ENCODE measurements at regions not wholly inside any gene's neighbourhood (a gene's known extent, or its start where the extent isn't known, plus 50 kb on each side); places are given as distances from the start of the nearest gene placed in this dataset.
"Not testable (repeated sequence)": the region's sequence is repeated elsewhere in the genome, so short reads cannot be mapped to it uniquely, and the experiment has no call there.

DNA sequence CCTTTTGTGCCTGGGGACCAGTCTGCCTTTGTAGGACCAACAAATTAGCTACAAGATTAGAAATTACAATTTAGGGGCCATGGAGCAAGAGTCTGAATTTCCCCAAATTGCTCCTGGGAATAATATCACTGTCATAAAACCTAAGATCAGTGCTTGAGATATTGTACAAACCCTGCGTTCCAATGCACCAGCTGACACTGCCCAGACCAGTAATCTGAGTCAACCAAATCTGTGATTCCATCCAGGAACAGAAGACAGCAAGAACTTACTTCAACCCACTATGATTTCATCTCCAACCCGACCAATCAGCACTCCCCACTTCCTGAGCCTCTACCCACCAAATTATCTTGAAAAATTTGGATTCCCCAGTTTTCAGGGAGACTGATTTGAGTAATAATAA is 1305.0 kb upstream of the NRXN1 start:
- intact Hi-C loops (cut with micrococcal nuclease): no loop called here

- intact Hi-C loops (cut with micrococcal nuclease): no loop called here
Measured at GRCh38 chr2:52335727-52336126, 1303.8 kb upstream of the NRXN1 start.

DNA sequence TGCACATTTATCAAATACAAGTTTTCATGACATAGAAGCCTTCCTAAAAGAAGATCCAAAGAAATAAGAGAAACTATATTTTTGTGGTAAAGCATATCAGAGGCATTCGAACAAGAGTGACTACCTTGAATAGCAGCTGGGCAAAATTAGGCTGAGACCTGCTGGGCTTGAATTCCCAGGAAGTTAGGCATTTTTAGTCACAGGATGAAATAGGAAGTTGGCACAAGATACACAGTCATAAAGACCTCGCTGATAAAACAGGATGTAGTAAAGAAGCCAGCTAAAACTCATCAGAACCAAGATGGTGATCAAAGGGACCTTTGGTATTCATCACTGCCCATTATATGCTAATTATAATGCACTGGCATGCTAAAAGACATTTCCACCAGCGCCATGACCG is 1302.3 kb upstream of the NRXN1 start:
- intact Hi-C loops (cut with micrococcal nuclease): no loop called here

DNA sequence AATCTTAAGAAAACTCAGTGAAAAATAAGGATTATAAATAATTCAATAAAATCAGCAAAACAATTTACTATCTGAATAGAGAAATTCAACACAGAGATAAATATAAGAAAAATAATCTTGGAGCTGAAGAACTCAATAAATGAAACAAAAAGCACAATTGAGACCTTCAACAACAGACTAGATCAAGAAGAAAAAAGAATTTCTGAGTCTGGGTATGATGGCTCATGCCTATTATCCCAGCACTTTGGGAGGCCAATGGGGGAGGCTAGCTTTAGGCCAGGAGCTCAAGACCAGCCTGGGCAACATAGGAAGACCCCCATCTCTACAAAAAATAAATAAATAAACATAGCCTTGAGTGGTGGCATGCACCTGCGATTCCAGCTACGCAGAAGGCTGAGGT is 1295.7 kb upstream of the NRXN1 start:
- intact Hi-C loops (cut with micrococcal nuclease): no loop called here

DNA sequence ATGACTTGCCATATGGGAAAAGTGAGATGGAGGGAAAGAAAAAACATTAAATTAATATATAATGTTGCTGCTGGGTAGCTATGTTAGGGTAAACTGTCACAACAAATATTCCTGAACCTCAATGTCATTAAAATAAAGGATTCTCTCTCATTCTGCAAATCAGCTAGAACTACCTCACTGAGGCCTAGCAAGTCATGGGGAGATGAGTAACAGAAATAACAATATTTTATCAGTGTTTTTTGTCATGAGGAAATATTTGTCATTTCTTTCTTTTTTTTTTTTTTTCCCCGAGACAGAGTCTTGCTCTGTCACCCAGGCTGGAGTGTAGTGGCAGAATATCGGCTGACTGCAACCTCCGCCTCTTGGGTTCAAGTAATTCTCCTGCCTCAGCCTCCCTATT is 1282.3 kb upstream of the NRXN1 start:
- intact Hi-C loops (cut with micrococcal nuclease): no loop called here

- intact Hi-C loops (cut with micrococcal nuclease): no loop called here
Measured at GRCh38 chr2:52312486-52312885, 1280.6 kb upstream of the NRXN1 start.

- intact Hi-C loops (cut with micrococcal nuclease): no loop called here
Measured at GRCh38 chr2:52311862-52312261, 1279.9 kb upstream of the NRXN1 start.

DNA sequence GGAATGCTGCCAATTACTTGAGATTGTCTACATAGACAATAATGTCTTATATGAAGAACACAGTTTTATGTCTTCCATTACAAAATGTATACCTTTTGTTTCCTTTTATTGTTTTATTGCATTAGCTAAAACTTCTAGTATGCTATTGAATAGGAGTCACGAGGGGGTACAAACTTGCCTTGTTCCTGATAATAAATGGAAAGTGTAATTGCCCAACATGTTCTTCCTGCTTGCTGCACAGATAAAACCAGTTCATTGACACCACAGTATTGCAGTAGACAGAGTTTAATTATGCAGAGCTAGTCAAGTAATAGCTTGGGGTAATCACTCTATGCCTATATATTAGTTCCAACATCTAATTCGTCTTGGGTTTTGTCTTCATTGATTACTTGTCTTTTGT is 1276.2 kb upstream of the NRXN1 start:
- intact Hi-C loops (cut with micrococcal nuclease): no loop called here

DNA sequence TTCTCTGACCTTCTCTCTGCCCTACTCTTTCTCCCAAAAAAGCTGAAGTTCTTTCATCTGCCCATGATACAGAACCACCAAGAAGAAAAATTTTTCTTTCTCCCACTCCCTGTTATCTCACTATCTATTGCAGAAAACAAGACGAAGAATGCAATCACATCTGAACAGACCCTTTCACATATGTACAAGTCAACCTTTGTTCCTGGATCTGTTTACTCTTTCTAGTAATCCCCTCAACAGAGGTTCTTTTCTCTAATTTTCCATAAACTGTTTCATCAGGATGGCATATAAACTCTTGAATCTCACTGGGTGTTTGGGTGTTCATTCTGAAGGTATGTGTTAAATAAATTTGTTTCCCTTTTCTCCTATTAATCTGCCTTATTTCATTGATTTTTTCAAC is 1262.7 kb upstream of the NRXN1 start:
- intact Hi-C loops (cut with micrococcal nuclease): no loop called here

DNA sequence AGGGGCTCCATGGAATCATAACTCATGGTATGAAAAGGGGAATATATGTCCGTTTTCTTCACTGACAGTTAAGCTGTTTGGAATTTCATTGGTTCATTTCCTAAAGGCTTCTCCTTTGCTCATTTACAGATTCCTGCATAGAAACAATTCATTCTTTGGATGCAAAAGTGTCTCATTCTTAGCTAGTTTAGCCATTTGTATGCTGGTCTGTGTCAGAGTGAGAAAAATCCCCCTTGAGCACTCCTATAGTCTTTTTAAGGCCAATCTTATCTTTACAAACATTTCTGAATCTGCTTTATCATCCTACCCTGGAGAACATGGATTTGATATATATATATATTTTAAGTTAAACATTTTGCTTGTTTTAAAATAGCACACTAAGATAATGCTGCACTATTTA is 1260.9 kb upstream of the NRXN1 start:
- intact Hi-C loops (cut with micrococcal nuclease): no loop called here

- intact Hi-C loops (cut with micrococcal nuclease): no loop called here
Measured at GRCh38 chr2:52289741-52290140, 1257.8 kb upstream of the NRXN1 start.

GRCh38 chr2:52288596-52288995 is 1256.7 kb upstream of the NRXN1 start:
- intact Hi-C loops (cut with micrococcal nuclease): no loop called here

DNA sequence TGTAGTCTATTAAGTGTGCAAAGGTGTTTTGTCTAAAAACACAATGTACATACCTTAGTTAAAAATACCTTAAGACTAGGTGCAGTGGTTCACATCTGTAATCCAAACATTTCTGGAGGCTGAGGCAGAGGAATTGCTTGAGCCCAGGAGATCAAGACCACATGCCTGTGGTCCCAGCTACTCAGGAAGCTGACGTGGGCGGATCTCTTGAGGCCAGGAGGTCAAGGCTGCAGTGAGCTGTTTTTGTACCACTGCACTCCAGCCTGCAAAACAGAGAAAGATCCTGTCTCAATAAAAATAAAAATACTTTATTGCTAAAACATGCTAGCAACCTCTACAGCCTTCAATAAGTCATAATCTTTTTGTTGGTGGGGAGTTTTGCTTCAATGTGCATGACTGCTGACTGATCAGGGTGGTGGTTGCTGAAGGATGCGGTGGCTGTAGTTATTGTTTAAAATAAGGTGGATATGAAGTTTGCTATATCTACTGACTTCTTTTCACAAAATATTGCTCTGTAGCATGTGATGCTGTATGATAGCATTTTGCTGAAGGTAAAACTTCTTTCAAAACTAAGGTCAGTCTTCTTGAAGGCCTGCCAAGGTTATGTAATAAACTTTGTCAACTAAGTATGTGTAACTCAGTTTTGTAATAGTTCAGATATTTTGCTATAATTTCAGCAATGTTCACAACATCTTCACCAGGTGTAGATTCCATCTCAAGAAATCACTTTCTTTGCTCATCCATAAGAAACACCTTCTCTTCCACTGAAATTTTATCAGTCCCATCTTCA is 1238.0 kb upstream of the NRXN1 start:
- intact Hi-C loops (cut with micrococcal nuclease): no loop called here

GRCh38 chr2:52264911-52265310 is 1233.0 kb upstream of the NRXN1 start:
- intact Hi-C loops (cut with micrococcal nuclease): no loop called here

DNA sequence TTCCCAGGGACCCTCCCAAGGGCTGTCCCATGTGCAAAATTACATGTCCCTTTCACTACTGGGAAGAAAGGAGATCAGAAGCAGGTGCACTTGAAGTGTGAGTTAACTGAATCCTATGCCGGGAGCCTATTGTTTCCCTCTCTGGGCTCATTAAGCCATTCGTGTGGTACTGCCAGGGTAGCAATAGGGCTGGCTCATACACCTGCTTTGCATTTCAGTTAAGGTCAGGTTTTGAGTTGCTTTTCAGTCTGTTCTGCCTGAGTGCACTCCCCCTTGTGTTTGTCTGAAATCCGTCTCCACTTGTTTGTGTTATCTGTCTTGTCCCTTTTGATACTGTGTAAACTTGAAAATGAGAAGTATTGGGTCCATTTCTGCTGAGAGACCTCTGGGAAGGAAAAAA is 1232.6 kb upstream of the NRXN1 start:
- intact Hi-C loops (cut with micrococcal nuclease): no loop called here

DNA sequence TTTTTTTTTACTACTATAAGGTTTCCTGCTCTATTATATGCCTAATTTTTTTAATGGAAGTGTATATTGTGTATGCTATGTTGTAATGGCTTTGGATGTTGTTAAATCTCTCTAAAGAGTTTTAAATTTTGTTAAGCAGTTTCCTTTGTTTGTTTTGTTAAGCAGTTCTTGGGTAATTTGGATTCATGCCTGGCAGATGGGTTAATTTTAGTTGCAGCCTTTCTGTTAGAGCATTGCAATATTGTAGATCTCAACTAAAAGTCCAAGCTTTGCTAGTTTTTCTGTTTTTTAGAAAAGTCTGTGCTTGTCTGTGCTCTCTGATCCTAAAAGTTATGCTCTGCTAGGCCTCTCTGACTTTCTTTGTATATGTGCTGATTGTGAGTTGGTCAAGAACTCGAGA is 1229.0 kb upstream of the NRXN1 start:
- intact Hi-C loops (cut with micrococcal nuclease): no loop called here

GRCh38 chr2:52258967-52259366 is 1227.0 kb upstream of the NRXN1 start:
- intact Hi-C loops (cut with micrococcal nuclease): not testable (repeated sequence)

- intact Hi-C loops (cut with micrococcal nuclease): no loop called here
Measured at GRCh38 chr2:52258038-52258437, 1226.1 kb upstream of the NRXN1 start.

DNA sequence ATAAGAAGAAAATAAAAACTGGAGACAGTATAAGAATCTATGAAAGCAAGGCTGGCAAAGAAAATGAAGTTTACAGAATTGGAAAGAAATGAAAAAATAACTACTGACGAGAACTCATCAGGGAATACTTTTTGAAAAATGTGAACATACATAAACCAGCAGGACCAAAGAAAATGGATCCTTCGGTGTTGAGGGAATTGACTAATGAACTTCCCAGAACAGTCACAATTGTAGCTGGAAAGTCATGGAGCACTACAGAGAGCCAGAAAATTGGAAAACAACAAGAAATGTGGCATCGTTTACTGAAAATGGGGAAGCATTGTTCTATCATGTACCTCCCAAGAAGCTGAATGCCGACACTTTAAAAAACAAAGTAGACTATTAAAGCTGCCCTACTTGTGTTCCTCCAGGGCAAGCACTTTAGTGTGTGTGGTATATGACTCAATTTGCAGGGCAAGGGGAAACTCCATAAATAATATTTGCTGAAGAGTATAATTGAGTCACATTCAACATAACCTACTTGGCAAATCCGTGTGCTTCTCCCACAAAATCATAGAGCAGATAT is 1221.6 kb upstream of the NRXN1 start:
- intact Hi-C loops (cut with micrococcal nuclease): no loop called here

DNA sequence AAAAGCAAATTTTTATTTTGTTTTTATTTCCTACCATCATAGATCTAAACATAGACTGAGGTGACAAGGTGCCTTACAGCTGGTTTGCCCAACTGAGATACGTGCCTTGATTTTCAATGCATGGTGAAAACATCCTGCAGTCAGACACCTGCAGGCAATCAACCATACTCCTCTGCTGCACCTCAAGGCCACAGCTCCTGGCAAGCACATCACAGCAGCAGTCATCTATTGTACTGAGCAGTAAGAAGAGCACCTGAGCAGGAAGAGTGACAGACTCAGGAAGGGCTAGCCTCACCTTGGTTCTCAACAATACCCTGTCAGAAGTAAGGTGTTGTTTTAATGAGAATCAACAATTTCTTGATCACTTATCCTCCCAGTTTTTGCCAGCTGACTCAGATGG is 1206.8 kb upstream of the NRXN1 start:
- intact Hi-C loops (cut with micrococcal nuclease): no loop called here

GRCh38 chr2:52222128-52222527 is 1190.2 kb upstream of the NRXN1 start:
- intact Hi-C loops (cut with micrococcal nuclease): no loop called here

- intact Hi-C loops (cut with micrococcal nuclease): no loop called here
Measured at GRCh38 chr2:52220393-52220792, 1188.5 kb upstream of the NRXN1 start.

DNA sequence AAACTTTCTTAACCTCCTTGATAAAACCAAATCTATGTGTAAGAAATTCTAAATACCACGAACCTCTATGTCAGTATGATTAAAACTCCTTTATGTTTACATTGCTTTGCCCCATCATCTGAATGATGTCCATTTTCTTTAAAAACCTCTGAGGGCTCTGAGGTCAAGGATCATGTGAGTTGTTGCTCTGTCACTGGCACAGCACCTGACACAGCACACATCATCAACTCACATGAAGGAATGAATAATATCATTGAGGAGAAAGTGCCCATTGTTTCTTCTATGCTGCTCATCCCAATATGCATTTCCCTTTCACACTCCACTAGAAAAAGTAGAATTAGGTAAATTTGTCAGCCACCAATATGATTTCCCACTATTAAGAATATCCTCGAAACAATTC is 1178.7 kb upstream of the NRXN1 start:
- intact Hi-C loops (cut with micrococcal nuclease): no loop called here

Data from T-helper 2 cell treated with Interferon-gamma antibody and Interleukin-4, amounts not matched to agents 100 ng/mL and 5 ng/mL, for 36 hours (primary cell).